ENCODE measurements at regions not wholly inside any gene's neighbourhood (a gene's known extent, or its start where the extent isn't known, plus 50 kb on each side); places are given as distances from the start of the nearest gene placed in this dataset.

- WGBS, 2 donors: 80 to 86% methylated on average over 2 of the region's 2 CpGs
- no peak for DNase-seq (ENCODE audit: low spot score in 2 of 2)
Observed at GRCh38 chr13:53101883-53102282, 73.3 kb downstream of the OLFM4 start.

GRCh38 chr13:53104136-53104535 is 75.5 kb downstream of the OLFM4 start:
- 47 to 58% methylated on average over 2 of the region's 2 CpGs for WGBS, 2 donors
- no peak overlapping the region for H3K4me3 ChIP-seq
- H3K36me3 ChIP-seq: no peaks in the 10 kb centered on the region
- no peak overlapping the region for H3K27ac ChIP-seq
- DNase-seq (ENCODE audit: low spot score in 2 of 2): no peak
- no peaks in the 10 kb centered on the region for H3K4me1 ChIP-seq
- TF ChIP-seq POLR2A (IDR thresholded peaks at IDR 0.05) (no peak), EP300 (IDR thresholded peaks at IDR 0.05) (no peak), CTCF (IDR thresholded peaks at IDR 0.05) (no peak)
- no peaks in the 10 kb centered on the region for H3K27me3 ChIP-seq
- H3K9me3 ChIP-seq: peaks cover 0 to 3% (median 0%) of the 10 kb centered on the region in 4 donors

More at GRCh38 chr13:53101883-53102282, 73.3 kb downstream of the OLFM4 start:
- H3K4me1 ChIP-seq: no peaks in the 10 kb centered on the region
- TF ChIP-seq CTCF (IDR thresholded peaks at IDR 0.05): no peak
- TF ChIP-seq EP300 (IDR thresholded peaks at IDR 0.05): no peak
- TF ChIP-seq POLR2A (IDR thresholded peaks at IDR 0.05): no peak
- H3K9me3 ChIP-seq: peaks cover 0 to 3% (median 0%) of the 10 kb centered on the region in 4 donors
- no peaks in the 10 kb centered on the region for H3K27me3 ChIP-seq
- H3K4me3 ChIP-seq: no peak overlapping the region
- no peak overlapping the region for H3K27ac ChIP-seq
- H3K36me3 ChIP-seq: no peaks in the 10 kb centered on the region

- H3K9me3 ChIP-seq: peaks cover 0 to 3% (median 0%) of the 10 kb centered on the region in 4 donors
- H3K4me3 ChIP-seq: no peak overlapping the region
- TF ChIP-seq CTCF (IDR thresholded peaks at IDR 0.05) (no peak), EP300 (IDR thresholded peaks at IDR 0.05) (no peak), POLR2A (IDR thresholded peaks at IDR 0.05) (no peak)
- WGBS, 2 donors: 96% methylated on average over 3 of the region's 3 CpGs
- H3K4me1 ChIP-seq: no peaks in the 10 kb centered on the region
- DNase-seq (ENCODE audit: low spot score in 2 of 2): no peak
- no peaks in the 10 kb centered on the region for H3K27me3 ChIP-seq
- no peaks in the 10 kb centered on the region for H3K36me3 ChIP-seq
- no peak overlapping the region for H3K27ac ChIP-seq
Observed at GRCh38 chr13:53105477-53105876, 76.9 kb downstream of the OLFM4 start.

GRCh38 chr13:53105890-53106289 is 77.3 kb downstream of the OLFM4 start:
- no peaks in the 10 kb centered on the region for H3K27me3 ChIP-seq
- no peaks in the 10 kb centered on the region for H3K4me1 ChIP-seq
- no peaks in the 10 kb centered on the region for H3K36me3 ChIP-seq
- TF ChIP-seq POLR2A (IDR thresholded peaks at IDR 0.05): no peak
- no peak for TF ChIP-seq CTCF (IDR thresholded peaks at IDR 0.05)
- TF ChIP-seq EP300 (IDR thresholded peaks at IDR 0.05): no peak
- H3K9me3 ChIP-seq: peaks cover 0 to 3% (median 0%) of the 10 kb centered on the region in 4 donors
- WGBS, 2 donors: 86 to 94% methylated on average over 3 of the region's 3 CpGs
- H3K27ac ChIP-seq: no peak overlapping the region
- DNase-seq (ENCODE audit: low spot score in 2 of 2): no peak
- no peak overlapping the region for H3K4me3 ChIP-seq

- Histone ChIP-seq H3K4me1 (no peaks in the 10 kb centered on the region), H3K27me3 (no peaks in the 10 kb centered on the region), H3K27ac (no peak overlapping the region), H3K9me3 (peaks cover 0 to 3% (median 0%) of the 10 kb centered on the region in 4 donors), H3K4me3 (no peak overlapping the region), H3K36me3 (no peaks in the 10 kb centered on the region)
- TF ChIP-seq CTCF (IDR thresholded peaks at IDR 0.05): no peak
- TF ChIP-seq POLR2A (IDR thresholded peaks at IDR 0.05): no peak
- TF ChIP-seq EP300 (IDR thresholded peaks at IDR 0.05): no peak
- 80 to 84% methylated on average over 2 of the region's 2 CpGs for WGBS, 2 donors
- no peak for DNase-seq (ENCODE audit: low spot score in 2 of 2)
Observed at GRCh38 chr13:53110181-53110580, 81.6 kb downstream of the OLFM4 start.

Data from tibial nerve (tissue), 4 donors.